IMR-90 (cell line): ENCODE measurements at regions not wholly inside any gene's neighbourhood (a gene's known extent, or its start where the extent isn't known, plus 50 kb on each side); places are given as distances from the start of the nearest gene placed in this dataset.

Source experiments
- ATAC-seq: fragments of 200-7000 bp; cut with Tn5 transposase; 2 replicates; pipeline ENCODE4 v1.9.1; 2020; ENCODE audit warnings: low read depth, mild to moderate bottlenecking, moderate library complexity
- BruUV-seq: library from RNA; stranded (reverse); fragments of 400-500 nt; replicated peaks from 2 replicates; lab custom pipeline; 2021; lab: Mats Ljungman, UMichigan
- CTCF ChIA-PET: fragments of 300-600 bp; formaldehyde crosslinking; extraction: SDS; loops from one replicate; lab custom pipeline; 2021; ENCODE audit warnings: antibody characterized with exemption; lab: Yijun Ruan, JAX
- POLR2A ChIA-PET: fragments of 300-600 bp; sonication (Branson Sonifier 250); formaldehyde crosslinking; loops from one replicate; lab custom pipeline; 2022; ENCODE audit warnings: antibody characterized with exemption; ENCODE audit not compliant: unreplicated experiment; lab: Charles Lee
- DNase-seq: peaks from one replicate; pipeline ENCODE4 v3.0.0; 2013
- H2AFZ ChIP-seq: replicated peaks from 2 replicates; pipeline ENCODE3; 2013; ENCODE audit warnings: low read length, mild to moderate bottlenecking; ENCODE audit not compliant: poor library complexity
- H2AK5ac ChIP-seq: 2 replicates; pipeline ENCODE4 v1.6.1; 2013; ENCODE audit warnings: low read depth, low read length, inconsistent platforms
- H2AK9ac ChIP-seq: replicated peaks from 2 replicates; pipeline ENCODE3; 2013; ENCODE audit warnings: mild to moderate bottlenecking, low read depth, low read length, moderate library complexity; ENCODE audit not compliant: poor library complexity
- H2BK120ac ChIP-seq: 2 replicates; pipeline ENCODE4 v1.6.1; 2013; ENCODE audit warnings: low read depth, low read length, inconsistent platforms
- H2BK15ac ChIP-seq: 3 replicates; pipeline ENCODE4 v1.6.1; 2013; ENCODE audit warnings: low read depth, low read length, inconsistent platforms
- H2BK20ac ChIP-seq: 2 replicates; pipeline ENCODE4 v1.6.1; 2013; ENCODE audit warnings: low read depth, mild to moderate bottlenecking, inconsistent platforms, low read length, moderate library complexity
- H2BK5ac ChIP-seq: 2 replicates; pipeline ENCODE4 v1.6.1; 2013; ENCODE audit warnings: mild to moderate bottlenecking, low read depth, low read length, inconsistent platforms; ENCODE audit not compliant: poor library complexity, severe bottlenecking
- H3K14ac ChIP-seq: replicated peaks from 2 replicates; pipeline ENCODE4 v1.6.1; 2013; ENCODE audit warnings: low read depth, low read length, inconsistent platforms
- H3K18ac ChIP-seq: 2 replicates; pipeline ENCODE4 v1.6.1; 2013; ENCODE audit warnings: low read depth, low read length, control low read depth
- H3K23ac ChIP-seq: 2 replicates; pipeline ENCODE4 v1.6.1; 2013; ENCODE audit warnings: low read depth, low read length, inconsistent platforms
- H3K27ac ChIP-seq: 2 replicates; pipeline ENCODE4 v1.5.1; 2013; ENCODE audit warnings: mild to moderate bottlenecking, control low read depth, low read length; ENCODE audit not compliant: insufficient read depth
- H3K27me3 ChIP-seq: 2 replicates; pipeline ENCODE4 v1.6.1; 2013; ENCODE audit warnings: low read length; ENCODE audit not compliant: control insufficient read depth, insufficient read depth
- H3K36me3 ChIP-seq: 2 replicates; pipeline ENCODE4 v1.6.1; 2013; ENCODE audit warnings: low read length, mixed read lengths; ENCODE audit not compliant: control insufficient read depth, insufficient read depth
- H3K4ac ChIP-seq: 2 replicates; pipeline ENCODE4 v1.6.1; 2013; ENCODE audit warnings: low read depth, low read length, inconsistent platforms
- H3K4me1 ChIP-seq: 2 replicates; pipeline ENCODE4 v1.6.1; 2013; ENCODE audit warnings: low read length, mixed read lengths; ENCODE audit not compliant: control insufficient read depth, insufficient read depth
- H3K4me2 ChIP-seq: 2 replicates; pipeline ENCODE4 v1.6.1; 2013; ENCODE audit warnings: low read depth, mild to moderate bottlenecking, control low read depth, low read length, moderate library complexity
- H3K4me3 ChIP-seq: 2 replicates; pipeline ENCODE4 v1.5.1; 2013; ENCODE audit warnings: low read depth, mild to moderate bottlenecking, control low read depth, low read length, moderate library complexity; ENCODE audit not compliant: insufficient read depth
- H3K56ac ChIP-seq: 2 replicates; pipeline ENCODE4 v1.6.1; 2013; ENCODE audit warnings: low read length, inconsistent platforms; ENCODE audit not compliant: insufficient read depth; ENCODE audit errors: extremely low read depth
- H3K79me1 ChIP-seq, 2 experiments: 2 replicates each; pipeline ENCODE4 v1.6.1; 2013; ENCODE audit warnings: low read length in 2 of 2, inconsistent platforms in 1 of 2, low read depth in 1 of 2
- H3K9ac ChIP-seq: 2 replicates; pipeline ENCODE4 v1.6.1; 2013; ENCODE audit warnings: low read depth, low read length, control low read depth
- H3K9me1 ChIP-seq: 2 replicates; pipeline ENCODE4 v1.6.1; 2013; ENCODE audit warnings: low read length, inconsistent platforms; ENCODE audit not compliant: insufficient read depth
- H3K9me3 ChIP-seq: 2 replicates; pipeline ENCODE4 v1.6.1; 2013; ENCODE audit warnings: low read length; ENCODE audit not compliant: control insufficient read depth, insufficient read depth
- H4K20me1 ChIP-seq: 2 replicates; pipeline ENCODE4 v1.6.1; 2013; ENCODE audit warnings: low read length, inconsistent platforms; ENCODE audit not compliant: insufficient read depth
- H4K5ac ChIP-seq: 2 replicates; pipeline ENCODE4 v1.6.1; 2013; ENCODE audit warnings: mild to moderate bottlenecking, low read depth, low read length, control low read depth
- H4K8ac ChIP-seq, 2 experiments: 2 replicates each; pipeline ENCODE4 v1.6.1; 2013; ENCODE audit warnings: low read depth in 2 of 2, low read length in 2 of 2, control low read depth in 1 of 2, inconsistent platforms in 1 of 2
- H4K91ac ChIP-seq: 2 replicates; pipeline ENCODE4 v1.6.1; 2013; ENCODE audit warnings: low read depth, low read length, inconsistent platforms; ENCODE audit not compliant: insufficient read depth
- BHLHE40 ChIP-seq: fragments of 150-350 bp; IDR thresholded peaks from 2 replicates; pipeline ENCODE4 v1.6.1; 2016; ENCODE audit warnings: mild to moderate bottlenecking, low read depth, low read length
- CEBPB ChIP-seq: IDR thresholded peaks from 2 replicates; pipeline ENCODE4 v1.6.1; 2012; ENCODE audit warnings: low read depth, low read length, improper control_type of control experiment
- CHD1 ChIP-seq: IDR thresholded peaks from 2 replicates; pipeline ENCODE4 v1.6.1; 2012; ENCODE audit warnings: low read depth, low read length, improper control_type of control experiment
- FOS ChIP-seq: fragments of 150-350 bp; IDR thresholded peaks from 2 replicates; pipeline ENCODE4 v1.6.1; 2016; ENCODE audit warnings: low read depth, low read length
- MAFK ChIP-seq: IDR thresholded peaks from 2 replicates; pipeline ENCODE4 v1.6.1; 2012; ENCODE audit warnings: low read depth, low read length, improper control_type of control experiment
- MAZ ChIP-seq: IDR thresholded peaks from 2 replicates; pipeline ENCODE4 v1.6.1; 2012; ENCODE audit warnings: low read depth, mild to moderate bottlenecking, low read length, improper control_type of control experiment, moderate library complexity, borderline replicate concordance
- MXI1 ChIP-seq: IDR thresholded peaks from 2 replicates; pipeline ENCODE4 v1.6.1; 2012; ENCODE audit warnings: low read depth, mild to moderate bottlenecking, low read length, moderate library complexity, borderline replicate concordance
- NFE2L2 ChIP-seq: fragments of 150-350 bp; IDR thresholded peaks from 2 replicates; pipeline ENCODE4 v1.6.1; 2016; ENCODE audit warnings: low read depth, mild to moderate bottlenecking, low read length
- POLR2A ChIP-seq: IDR thresholded peaks from 2 replicates; pipeline ENCODE4 v1.6.1; 2012; ENCODE audit warnings: mild to moderate bottlenecking, low read depth, low read length
- RAD21 ChIP-seq: IDR thresholded peaks from 2 replicates; pipeline ENCODE4 v1.6.1; 2012; ENCODE audit warnings: low read length, improper control_type of control experiment
- RCOR1 ChIP-seq: IDR thresholded peaks from 2 replicates; pipeline ENCODE4 v1.6.1; 2012; ENCODE audit warnings: mild to moderate bottlenecking, low read length, improper control_type of control experiment; ENCODE audit not compliant: insufficient replicate concordance
- RFX5 ChIP-seq: IDR thresholded peaks from 2 replicates; pipeline ENCODE4 v1.8.0; 2012; ENCODE audit warnings: low read depth, mild to moderate bottlenecking, low read length, moderate library complexity
- SMC3 ChIP-seq: fragments of 150-350 bp; IDR thresholded peaks from 2 replicates; pipeline ENCODE4 v1.6.1; 2016; ENCODE audit warnings: low read depth, mild to moderate bottlenecking, antibody characterized with exemption, low read length, moderate library complexity
- WGBS, 2 experiments: methylation state at CpG; one replicate each; pipeline versions ENCODE4 v1.1.5 to v1.1.7; 2013; ENCODE audit warnings: missing lambda C conversion rate in 2 of 2; ENCODE audit not compliant: insufficient read length in 1 of 2; ENCODE audit errors: extremely low coverage in 2 of 2; 5-methylcytosine and 5-hydroxymethylcytosine counted together
- dilution Hi-C: fragments of 300-500 bp; cut with HindIII; formaldehyde crosslinking; loops from one replicate; pipeline ENCODE4 v1.14.3; 2018; ENCODE audit warnings: low sequenced_read_pairs; ENCODE audit not compliant: unreplicated experiment
- in situ Hi-C: fragments of 300-500 bp; cut with MboI; formaldehyde crosslinking; loops from 3 replicates; pipeline ENCODE4 v1.14.3; 2019; ENCODE audit warnings: low sequenced_read_pairs, inconsistent platforms, mixed read lengths
- intact Hi-C: fragments of 100-400 bp; cut with micrococcal nuclease; formaldehyde crosslinking; loops from 2 replicates; pipeline ENCODE4 v1.10.0; 2022
- TF ChIP-seq, protein P1 (sequence below): conservative IDR thresholded peaks from 2 replicates; pipeline ENCODE4 v1.5.1; 2012; ENCODE audit warnings: mild to moderate bottlenecking, low read depth, low read length, improper control_type of control experiment
- TF ChIP-seq, protein P2 (sequence below): fragments of 150-350 bp; IDR thresholded peaks from 2 replicates; pipeline ENCODE4 v1.6.1; 2017; ENCODE audit warnings: mild to moderate bottlenecking, antibody characterized with exemption, low read length, low read depth
- TF ChIP-seq, protein P3 (sequence below): fragments of 150-350 bp; IDR thresholded peaks from 2 replicates; pipeline ENCODE4 v1.6.1; 2016; ENCODE audit warnings: low read depth, mild to moderate bottlenecking, low read length, moderate library complexity, borderline replicate concordance

DNA sequence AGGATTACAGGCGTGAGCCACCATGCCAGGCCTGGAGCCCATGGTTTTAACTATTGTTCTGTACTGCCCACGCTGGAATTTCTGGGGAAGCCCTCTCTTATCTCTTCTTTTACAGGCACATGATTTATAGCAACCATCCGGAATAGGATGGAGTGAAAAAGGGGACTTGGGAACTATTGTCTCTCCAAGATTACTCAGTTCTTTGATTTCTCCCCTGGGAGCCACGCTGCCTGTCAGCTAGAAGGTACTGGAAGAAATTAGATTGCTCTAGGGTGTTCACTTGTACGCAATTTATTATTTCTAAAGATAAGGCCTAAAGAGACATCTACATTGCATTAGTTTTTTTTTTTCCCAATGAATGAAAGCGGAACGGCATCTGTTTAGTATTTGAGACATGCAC lies 65.6 kb upstream of the PTPRJ start:
- Histone ChIP-seq H3K14ac (no peak overlapping the region), H3K9me3 (no peaks in the 10 kb centered on the region), H2BK120ac (no peak overlapping the region), H3K36me3 (no peaks in the 10 kb centered on the region), H3K27me3 (no peaks in the 10 kb centered on the region), H4K8ac (no peak overlapping the region), H2AK9ac (no peak overlapping the region), H4K20me1 (no peaks in the 10 kb centered on the region), H3K18ac (no peak overlapping the region), H3K9me1 (peaks cover 6% of the 10 kb centered on the region), H3K79me1 (no peaks in the 10 kb centered on the region), H3K23ac (no peak overlapping the region), H4K91ac (no peak overlapping the region), H2BK15ac (no peak overlapping the region), H3K56ac (no peak overlapping the region), H3K9ac (no peak overlapping the region), H3K4me2 (no peak overlapping the region), H4K5ac (no peak overlapping the region), H2AFZ (no peak overlapping the region), H2AK5ac (no peak overlapping the region), H3K4me3 (no peak overlapping the region), H3K4ac (no peak overlapping the region), H3K27ac (no peak overlapping the region), H2BK20ac (no peak overlapping the region), H3K4me1 (peaks cover 11% of the 10 kb centered on the region), H2BK5ac (no peak overlapping the region)
- intact Hi-C loops (loop anchor here (5.0 kb wide), 1 partner anchor 147 kb away; the partner anchor contains the start of gene FNBP4), dilution Hi-C loops (no loop called here), in situ Hi-C loops (no loop called here)
- TF ChIP-seq RFX5 (no peak), MXI1 (no peak), SMC3 (no peak), BHLHE40 (no peak), POLR2A (no peak), CEBPB (no peak), CHD1 (no peak), RAD21 (no peak), MAFK (no peak), NFE2L2 (no peak), MAZ (no peak), RCOR1 (no peak), FOS (no peak)
- TF ChIP-seq, protein P1, sequence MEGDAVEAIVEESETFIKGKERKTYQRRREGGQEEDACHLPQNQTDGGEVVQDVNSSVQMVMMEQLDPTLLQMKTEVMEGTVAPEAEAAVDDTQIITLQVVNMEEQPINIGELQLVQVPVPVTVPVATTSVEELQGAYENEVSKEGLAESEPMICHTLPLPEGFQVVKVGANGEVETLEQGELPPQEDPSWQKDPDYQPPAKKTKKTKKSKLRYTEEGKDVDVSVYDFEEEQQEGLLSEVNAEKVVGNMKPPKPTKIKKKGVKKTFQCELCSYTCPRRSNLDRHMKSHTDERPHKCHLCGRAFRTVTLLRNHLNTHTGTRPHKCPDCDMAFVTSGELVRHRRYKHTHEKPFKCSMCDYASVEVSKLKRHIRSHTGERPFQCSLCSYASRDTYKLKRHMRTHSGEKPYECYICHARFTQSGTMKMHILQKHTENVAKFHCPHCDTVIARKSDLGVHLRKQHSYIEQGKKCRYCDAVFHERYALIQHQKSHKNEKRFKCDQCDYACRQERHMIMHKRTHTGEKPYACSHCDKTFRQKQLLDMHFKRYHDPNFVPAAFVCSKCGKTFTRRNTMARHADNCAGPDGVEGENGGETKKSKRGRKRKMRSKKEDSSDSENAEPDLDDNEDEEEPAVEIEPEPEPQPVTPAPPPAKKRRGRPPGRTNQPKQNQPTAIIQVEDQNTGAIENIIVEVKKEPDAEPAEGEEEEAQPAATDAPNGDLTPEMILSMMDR, result no peak
- TF ChIP-seq, protein P2, sequence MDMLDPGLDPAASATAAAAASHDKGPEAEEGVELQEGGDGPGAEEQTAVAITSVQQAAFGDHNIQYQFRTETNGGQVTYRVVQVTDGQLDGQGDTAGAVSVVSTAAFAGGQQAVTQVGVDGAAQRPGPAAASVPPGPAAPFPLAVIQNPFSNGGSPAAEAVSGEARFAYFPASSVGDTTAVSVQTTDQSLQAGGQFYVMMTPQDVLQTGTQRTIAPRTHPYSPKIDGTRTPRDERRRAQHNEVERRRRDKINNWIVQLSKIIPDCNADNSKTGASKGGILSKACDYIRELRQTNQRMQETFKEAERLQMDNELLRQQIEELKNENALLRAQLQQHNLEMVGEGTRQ, result no peak
- TF ChIP-seq, protein P3, sequence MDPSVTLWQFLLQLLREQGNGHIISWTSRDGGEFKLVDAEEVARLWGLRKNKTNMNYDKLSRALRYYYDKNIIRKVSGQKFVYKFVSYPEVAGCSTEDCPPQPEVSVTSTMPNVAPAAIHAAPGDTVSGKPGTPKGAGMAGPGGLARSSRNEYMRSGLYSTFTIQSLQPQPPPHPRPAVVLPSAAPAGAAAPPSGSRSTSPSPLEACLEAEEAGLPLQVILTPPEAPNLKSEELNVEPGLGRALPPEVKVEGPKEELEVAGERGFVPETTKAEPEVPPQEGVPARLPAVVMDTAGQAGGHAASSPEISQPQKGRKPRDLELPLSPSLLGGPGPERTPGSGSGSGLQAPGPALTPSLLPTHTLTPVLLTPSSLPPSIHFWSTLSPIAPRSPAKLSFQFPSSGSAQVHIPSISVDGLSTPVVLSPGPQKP, result no peak
- ChIA-PET CTCF (no interaction called here), POLR2A (no interaction called here)
- no peak for ATAC-seq
- no CpG with 5 or more reads among the region's 7 CpGs for WGBS, 2 experiments
- DNase-seq, result no peak
- BruUV-seq, result no TSS peak
